Upper lobe of left lung (tissue), 6 donors: ENCODE measurements at regions not wholly inside any gene's neighbourhood (a gene's known extent, or its start where the extent isn't known, plus 50 kb on each side); places are given as distances from the start of the nearest gene placed in this dataset.
A peak's percentile ranks its signal among the peaks of the same experiment; 100 is the strongest.

Source experiments
- ATAC-seq, 2 donors: fragments of 200-7000 bp; cut with Tn5 transposase; one replicate each; pipeline ENCODE4 v1.9.1; 2022; ENCODE audit warnings: mild to moderate bottlenecking in 2 of 2, moderate library complexity in 2 of 2; ENCODE audit not compliant: low FRiP score in 2 of 2
- DNase-seq, 2 donors: peaks; one replicate each; pipeline ENCODE4 v3.0.0-alpha.2; 2019 to 2020
- H3K27ac ChIP-seq, 4 donors: fragments of 200-600 bp; sonication (generic); one replicate each; pipeline ENCODE4 v1.5.1; 2016 to 2019
- H3K27me3 ChIP-seq, 4 donors: fragments of 200-600 bp; sonication (generic); one replicate each; pipeline ENCODE4 v1.5.1; 2017 to 2019
- H3K36me3 ChIP-seq, 4 donors: fragments of 200-600 bp; sonication (generic); one replicate each; pipeline ENCODE4 v1.5.1; 2016 to 2019
- H3K4me1 ChIP-seq, 4 donors: fragments of 200-600 bp; sonication (generic); one replicate each; pipeline ENCODE4 v1.5.1; 2018 to 2019
- H3K4me3 ChIP-seq, 4 donors: fragments of 200-600 bp; sonication (generic); one replicate each; pipeline ENCODE4 v1.5.1; 2017 to 2019; ENCODE audit warnings: mild to moderate bottlenecking in 2 of 4, moderate library complexity in 1 of 4
- H3K9me3 ChIP-seq, 4 donors: fragments of 200-600 bp; sonication (generic); one replicate each; pipeline ENCODE4 v1.5.1; 2018 to 2019
- CTCF ChIP-seq, 6 experiments: fragments of 450-650 bp in 4 of 6; fragments of 200-600 bp in 2 of 6; sonication (generic) in 2 of 6; IDR thresholded peaks; one replicate each; pipeline ENCODE4 v1.5.1; 2016 to 2019; ENCODE audit warnings: antibody characterized with exemption in 6 of 6
- EP300 ChIP-seq, 4 donors: sonication (generic); formaldehyde crosslinking; IDR thresholded peaks; one replicate each; pipeline ENCODE4 v1.5.1; 2017; ENCODE audit warnings: antibody characterized with exemption in 4 of 4, control low read depth in 2 of 4
- POLR2A ChIP-seq, 4 donors: fragments of 450-650 bp; IDR thresholded peaks; one replicate each; pipeline ENCODE4 v1.5.1; 2016 to 2017; ENCODE audit warnings: antibody characterized with exemption in 4 of 4, mild to moderate bottlenecking in 2 of 4
- POLR2AphosphoS5 ChIP-seq, 2 donors: sonication (generic); formaldehyde crosslinking; IDR thresholded peaks; one replicate each; pipeline ENCODE4 v1.5.1; 2017; ENCODE audit warnings: antibody characterized with exemption in 2 of 2
- WGBS, 2 donors: methylation state at CpG; one replicate each; pipeline ENCODE4 v1.1.5; 2017 to 2018; 5-methylcytosine and 5-hydroxymethylcytosine counted together
- donor health status: DM: no; HTN: no; CAD: no; lungs with moderate emphysema.
- donor health status: DM: no; HTN: yes; CAD: no; lungs with severe emphysema.

- H3K36me3 ChIP-seq, result no peaks in the 10 kb centered on the region
- ATAC-seq (no peak), DNase-seq (no peak)
- H3K27me3 ChIP-seq, result no peaks in the 10 kb centered on the region
- H3K9me3 ChIP-seq, result no peaks in the 10 kb centered on the region
- TF ChIP-seq POLR2A (IDR thresholded peaks at IDR 0.05) (no peak), CTCF (IDR thresholded peaks at IDR 0.05) (no peak), POLR2AphosphoS5 (IDR thresholded peaks at IDR 0.05) (no peak), EP300 (IDR thresholded peaks at IDR 0.05) (no peak)
- H3K4me1 ChIP-seq, result no peaks in the 10 kb centered on the region
- no peak overlapping the region for H3K27ac ChIP-seq
- WGBS, 2 donors, result 82 to 85% methylated on average over 7 to 11 of the region's 11 CpGs
- no peak overlapping the region for H3K4me3 ChIP-seq
Observed at GRCh38 chr19:29029268-29029958, 183.5 kb downstream of the UQCRFS1 start.

GRCh38 chr19:29022599-29022998, 190.4 kb downstream of the UQCRFS1 start:
- TF ChIP-seq EP300 (IDR thresholded peaks at IDR 0.05), result no peak
- TF ChIP-seq POLR2A (IDR thresholded peaks at IDR 0.05), result no peak
- TF ChIP-seq POLR2AphosphoS5 (IDR thresholded peaks at IDR 0.05), result no peak
- TF ChIP-seq CTCF (IDR thresholded peaks at IDR 0.05), result no peak
- Histone ChIP-seq H3K27ac (no peak overlapping the region), H3K36me3 (no peaks in the 10 kb centered on the region), H3K27me3 (no peaks in the 10 kb centered on the region), H3K4me1 (no peaks in the 10 kb centered on the region), H3K4me3 (no peak overlapping the region), H3K9me3 (no peaks in the 10 kb centered on the region)
- WGBS, 2 donors, result 39 to 44% methylated on average over 8 of the region's 8 CpGs
- no peak for DNase-seq
- no peak for ATAC-seq

- H3K27me3 ChIP-seq, result no peaks in the 10 kb centered on the region
- no peaks in the 10 kb centered on the region for H3K36me3 ChIP-seq
- TF ChIP-seq POLR2AphosphoS5 (IDR thresholded peaks at IDR 0.05), result no peak
- TF ChIP-seq CTCF (IDR thresholded peaks at IDR 0.05), result no peak
- TF ChIP-seq EP300 (IDR thresholded peaks at IDR 0.05), result no peak
- TF ChIP-seq POLR2A (IDR thresholded peaks at IDR 0.05), result no peak
- no peaks in the 10 kb centered on the region for H3K9me3 ChIP-seq
- DNase-seq (peak in 1 of 2 donors; percentile 45), ATAC-seq (no peak)
- 77 to 92% methylated on average over 10 of the region's 10 CpGs for WGBS, 2 donors
- H3K4me1 ChIP-seq, result no peaks in the 10 kb centered on the region
- H3K27ac ChIP-seq, result no peak overlapping the region
- H3K4me3 ChIP-seq, result no peak overlapping the region
Observed at GRCh38 chr19:29022165-29022564, 190.8 kb downstream of the UQCRFS1 start.

- ATAC-seq, result no peak
- DNase-seq, result no peak
- 76 to 83% methylated on average over 16 of the region's 16 CpGs for whole genome bisulfite sequencing, 2 donors
- H3K4me1 ChIP-seq, result no peaks in the 10 kb centered on the region
- no peaks in the 10 kb centered on the region for H3K9me3 ChIP-seq
- H3K36me3 ChIP-seq, result no peaks in the 10 kb centered on the region
- H3K4me3 ChIP-seq, result no peak overlapping the region
- H3K27me3 ChIP-seq, result no peaks in the 10 kb centered on the region
- TF ChIP-seq EP300 (IDR thresholded peaks at IDR 0.05) (no peak), CTCF (IDR thresholded peaks at IDR 0.05) (no peak), POLR2AphosphoS5 (IDR thresholded peaks at IDR 0.05) (no peak), POLR2A (IDR thresholded peaks at IDR 0.05) (no peak)
- no peak overlapping the region for H3K27ac ChIP-seq
Observed at GRCh38 chr19:29021232-29021916, 191.6 kb downstream of the UQCRFS1 start.
